HUES48 (cell line): ENCODE measurements at regions not wholly inside any gene's neighbourhood (a gene's known extent, or its start where the extent isn't known, plus 50 kb on each side); places are given as distances from the start of the nearest gene placed in this dataset.

Experiments
- H3K27ac ChIP-seq: one replicate; pipeline ENCODE4 v1.7.0; 2013; ENCODE audit warnings: low read depth, low read length, inconsistent platforms
- H3K27me3 ChIP-seq: 2 replicates; pipeline ENCODE4 v1.6.1; 2013; ENCODE audit warnings: mild to moderate bottlenecking, low read length; ENCODE audit not compliant: control insufficient read depth, insufficient read depth
- H3K36me3 ChIP-seq: 2 replicates; pipeline ENCODE4 v1.6.1; 2013; ENCODE audit warnings: low read length; ENCODE audit not compliant: control insufficient read depth, insufficient read depth
- H3K4me1 ChIP-seq: 2 replicates; pipeline ENCODE4 v1.6.1; 2013; ENCODE audit warnings: mild to moderate bottlenecking, low read length; ENCODE audit not compliant: control insufficient read depth, insufficient read depth
- H3K4me3 ChIP-seq: 2 replicates; pipeline ENCODE4 v1.5.1; 2013; ENCODE audit warnings: mild to moderate bottlenecking, low read depth, low read length
- H3K9ac ChIP-seq: 2 replicates; pipeline ENCODE4 v1.6.1; 2013; ENCODE audit warnings: mild to moderate bottlenecking, low read depth, low read length, moderate library complexity
- H3K9me3 ChIP-seq: 2 replicates; pipeline ENCODE4 v1.6.1; 2013; ENCODE audit warnings: low read length; ENCODE audit not compliant: control insufficient read depth, insufficient read depth

- Histone ChIP-seq H3K4me3 (no peak overlapping the region), H3K9ac (no peak overlapping the region), H3K27ac (no peak overlapping the region), H3K27me3 (peaks cover 100% of the 10 kb centered on the region), H3K36me3 (no peaks in the 10 kb centered on the region), H3K4me1 (peaks cover 26% of the 10 kb centered on the region), H3K9me3 (no peaks in the 10 kb centered on the region)
Measured at GRCh38 chr1:232249861-232250777, 379.8 kb downstream of the SIPA1L2 start.

GRCh38 chr1:232249339-232249738 lies 380.6 kb downstream of the SIPA1L2 start:
- Histone ChIP-seq H3K36me3 (no peaks in the 10 kb centered on the region), H3K4me3 (no peak overlapping the region), H3K4me1 (peaks cover 26% of the 10 kb centered on the region), H3K27ac (no peak overlapping the region), H3K9ac (no peak overlapping the region), H3K27me3 (peaks cover 99% of the 10 kb centered on the region), H3K9me3 (no peaks in the 10 kb centered on the region)

GRCh38 chr1:232248276-232248820 lies 381.6 kb downstream of the SIPA1L2 start:
- H3K27ac ChIP-seq, result no peak overlapping the region
- no peaks in the 10 kb centered on the region for H3K9me3 ChIP-seq
- H3K4me1 ChIP-seq, result peaks cover 24% of the 10 kb centered on the region
- H3K27me3 ChIP-seq, result peaks cover 99% of the 10 kb centered on the region
- no peak overlapping the region for H3K4me3 ChIP-seq
- no peak overlapping the region for H3K9ac ChIP-seq
- H3K36me3 ChIP-seq, result no peaks in the 10 kb centered on the region

GRCh38 chr1:232247669-232248068 lies 382.3 kb downstream of the SIPA1L2 start:
- H3K27me3 ChIP-seq, result peaks cover 94% of the 10 kb centered on the region
- no peak overlapping the region for H3K9ac ChIP-seq
- no peaks in the 10 kb centered on the region for H3K36me3 ChIP-seq
- no peak overlapping the region for H3K27ac ChIP-seq
- H3K9me3 ChIP-seq, result no peaks in the 10 kb centered on the region
- H3K4me3 ChIP-seq, result no peak overlapping the region
- H3K4me1 ChIP-seq, result peaks cover 19% of the 10 kb centered on the region

GRCh38 chr1:232244426-232244825 lies 385.5 kb downstream of the SIPA1L2 start:
- no peak overlapping the region for H3K9ac ChIP-seq
- H3K36me3 ChIP-seq, result no peaks in the 10 kb centered on the region
- H3K27ac ChIP-seq, result no peak overlapping the region
- no peak overlapping the region for H3K4me3 ChIP-seq
- no peaks in the 10 kb centered on the region for H3K4me1 ChIP-seq
- H3K27me3 ChIP-seq, result peaks cover 71% of the 10 kb centered on the region
- H3K9me3 ChIP-seq, result no peaks in the 10 kb centered on the region

GRCh38 chr1:232239998-232240397 lies 389.9 kb downstream of the SIPA1L2 start:
- Histone ChIP-seq H3K36me3 (no peaks in the 10 kb centered on the region), H3K9ac (no peak overlapping the region), H3K4me1 (no peaks in the 10 kb centered on the region), H3K4me3 (no peak overlapping the region), H3K27me3 (peaks cover 27% of the 10 kb centered on the region), H3K27ac (no peak overlapping the region), H3K9me3 (no peaks in the 10 kb centered on the region)

DNA sequence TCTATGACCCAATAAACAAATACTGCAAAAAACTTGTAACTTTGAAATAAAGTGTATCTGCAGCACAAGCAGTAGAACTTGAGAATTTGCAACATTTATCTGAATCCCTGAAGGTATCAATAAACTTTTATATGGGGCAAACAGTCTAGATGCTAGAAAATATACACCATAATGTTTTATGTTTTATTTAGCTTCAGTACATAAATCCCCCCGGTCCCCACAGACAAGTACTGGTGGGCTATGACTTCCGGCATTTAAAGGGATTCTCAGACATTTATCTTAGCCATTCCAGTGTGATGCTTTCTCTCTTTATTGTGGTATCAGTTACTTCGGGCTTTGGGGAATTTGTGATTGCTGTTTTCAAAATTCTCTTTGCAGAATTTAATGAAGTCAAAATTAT lies 390.4 kb downstream of the SIPA1L2 start:
- H3K27me3 ChIP-seq, result peaks cover 23% of the 10 kb centered on the region
- no peak overlapping the region for H3K27ac ChIP-seq
- no peaks in the 10 kb centered on the region for H3K9me3 ChIP-seq
- H3K4me1 ChIP-seq, result no peaks in the 10 kb centered on the region
- no peak overlapping the region for H3K4me3 ChIP-seq
- no peak overlapping the region for H3K9ac ChIP-seq
- H3K36me3 ChIP-seq, result no peaks in the 10 kb centered on the region

GRCh38 chr1:232238009-232238408 lies 391.9 kb downstream of the SIPA1L2 start:
- Histone ChIP-seq H3K27ac (no peak overlapping the region), H3K36me3 (no peaks in the 10 kb centered on the region)

GRCh38 chr1:232227306-232227705 lies 402.6 kb downstream of the SIPA1L2 start:
- Histone ChIP-seq H3K27me3 (peaks cover 60% of the 10 kb centered on the region), H3K4me1 (peaks cover 37% of the 10 kb centered on the region), H3K9ac (no peak overlapping the region), H3K9me3 (no peaks in the 10 kb centered on the region), H3K36me3 (no peaks in the 10 kb centered on the region), H3K27ac (no peak overlapping the region), H3K4me3 (peak overlapping the region; percentile 5; the same call in 1 of the 2 replicates)

More at GRCh38 chr1:232238009-232238408, 391.9 kb downstream of the SIPA1L2 start:
- H3K27me3 ChIP-seq, result peaks cover 10% of the 10 kb centered on the region
- no peak overlapping the region for H3K9ac ChIP-seq
- H3K9me3 ChIP-seq, result no peaks in the 10 kb centered on the region
- no peak overlapping the region for H3K4me3 ChIP-seq
- H3K4me1 ChIP-seq, result no peaks in the 10 kb centered on the region

DNA sequence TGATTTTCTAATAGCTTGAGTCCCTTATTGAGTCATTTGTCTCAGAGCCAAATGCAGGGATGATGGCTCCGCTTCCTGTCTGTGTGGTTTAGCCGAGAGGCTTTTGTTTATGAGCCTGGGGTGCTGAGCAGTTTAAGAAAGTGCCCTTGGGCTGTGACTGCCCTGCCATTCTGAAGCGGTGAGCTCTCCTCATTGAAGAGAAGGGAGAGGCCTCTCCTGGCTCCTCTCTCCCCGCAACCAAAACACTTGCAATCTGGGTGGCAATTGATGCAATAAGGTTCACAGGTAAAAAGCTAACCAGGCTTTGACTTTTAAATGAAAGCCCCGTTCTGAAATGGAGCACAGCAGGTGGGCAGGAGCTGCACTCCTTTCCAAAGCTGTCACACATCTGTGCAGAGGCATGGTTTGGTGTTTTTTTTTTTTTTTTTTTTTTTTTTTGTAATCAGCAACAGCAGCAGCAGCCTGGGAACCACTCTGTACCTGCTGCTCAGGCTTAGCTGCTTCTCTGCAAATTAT lies 403.7 kb downstream of the SIPA1L2 start:
- Histone ChIP-seq H3K4me3 (peak overlapping the region; percentile 26), H3K4me1 (peaks cover 37% of the 10 kb centered on the region), H3K27me3 (peaks cover 71% of the 10 kb centered on the region), H3K27ac (peak overlapping the region; percentile 73), H3K36me3 (no peaks in the 10 kb centered on the region), H3K9me3 (no peaks in the 10 kb centered on the region), H3K9ac (no peak overlapping the region)
